Neuronal stem cell (in vitro differentiated cells): ENCODE measurements at regions not wholly inside any gene's neighbourhood (a gene's known extent, or its start where the extent isn't known, plus 50 kb on each side); places are given as distances from the start of the nearest gene placed in this dataset.

ENCODE experiments used
- DNase-seq: peaks from one replicate; pipeline ENCODE4 v3.0.0-alpha.2; 2013; ENCODE audit warnings: low spot score
- H2AFZ ChIP-seq: one replicate; pipeline ENCODE4 v1.6.1; 2013; ENCODE audit warnings: mild to moderate bottlenecking, low read length, inconsistent platforms
- H2AK5ac ChIP-seq: 2 replicates; pipeline ENCODE4 v1.6.1; 2013; ENCODE audit warnings: low read depth, mild to moderate bottlenecking, inconsistent platforms, low read length, moderate library complexity, mixed read lengths
- H2BK120ac ChIP-seq: 2 replicates; pipeline ENCODE4 v1.6.1; 2013; ENCODE audit warnings: low read depth, mild to moderate bottlenecking, inconsistent platforms, low read length, moderate library complexity, mixed read lengths
- H2BK12ac ChIP-seq: one replicate; pipeline ENCODE4 v1.6.1; 2013; ENCODE audit warnings: low read length, inconsistent platforms
- H2BK15ac ChIP-seq: 2 replicates; pipeline ENCODE4 v1.6.1; 2013; ENCODE audit warnings: mild to moderate bottlenecking, low read length, inconsistent platforms, mixed read lengths
- H2BK5ac ChIP-seq: one replicate; pipeline ENCODE4 v1.6.1; 2013; ENCODE audit warnings: inconsistent platforms, mild to moderate bottlenecking, low read length, moderate library complexity
- H3K14ac ChIP-seq: one replicate; pipeline ENCODE4 v1.6.1; 2013; ENCODE audit warnings: low read length, inconsistent platforms
- H3K18ac ChIP-seq: 2 replicates; pipeline ENCODE4 v1.6.1; 2013; ENCODE audit warnings: low read length, inconsistent platforms
- H3K23ac ChIP-seq: 2 replicates; pipeline ENCODE4 v1.6.1; 2013; ENCODE audit warnings: low read depth, mild to moderate bottlenecking, mixed read lengths, low read length, inconsistent platforms; ENCODE audit not compliant: poor library complexity
- H3K27ac ChIP-seq: replicated peaks from 3 replicates; pipeline ENCODE4 v1.5.1; 2013; ENCODE audit warnings: low read length, inconsistent platforms
- H3K27me3 ChIP-seq, 3 experiments: 2 replicates each; pipeline ENCODE4 v1.6.1; 2013; ENCODE audit warnings: low read length in 3 of 3, mild to moderate bottlenecking in 2 of 3, inconsistent platforms in 1 of 3, low read depth in 1 of 3, mixed read lengths in 1 of 3, moderate library complexity in 1 of 3; ENCODE audit not compliant: control insufficient read depth in 3 of 3, insufficient read depth in 3 of 3
- H3K36me3 ChIP-seq, 2 donors: replicated peaks in 1 of 2; 2 replicates each; pipeline ENCODE4 v1.6.1; 2013; ENCODE audit warnings: low read length in 2 of 2; ENCODE audit not compliant: control insufficient read depth in 2 of 2, insufficient read depth in 2 of 2
- H3K4ac ChIP-seq: 2 replicates; pipeline ENCODE4 v1.6.1; 2013; ENCODE audit warnings: inconsistent platforms, mild to moderate bottlenecking, low read length, moderate library complexity
- H3K4me1 ChIP-seq, 2 donors: 1 replicate in 1 of 2; 2 replicates in 1 of 2; pipeline ENCODE4 v1.6.1; 2013; ENCODE audit warnings: low read length in 2 of 2, low read depth in 1 of 2; ENCODE audit not compliant: control insufficient read depth in 2 of 2, insufficient read depth in 1 of 2
- H3K4me2 ChIP-seq: one replicate; pipeline ENCODE4 v1.6.1; 2013; ENCODE audit warnings: mild to moderate bottlenecking, low read length, inconsistent platforms; ENCODE audit not compliant: insufficient read depth, poor library complexity, severe bottlenecking
- H3K4me3 ChIP-seq, 2 donors: 2 replicates each; pipeline ENCODE4 v1.5.1; 2013; ENCODE audit warnings: low read length in 2 of 2, mild to moderate bottlenecking in 2 of 2, inconsistent platforms in 1 of 2, moderate library complexity in 1 of 2
- H3K79me1 ChIP-seq: one replicate; pipeline ENCODE4 v1.6.1; 2013; ENCODE audit warnings: low read depth, mild to moderate bottlenecking, inconsistent platforms, low read length, moderate library complexity
- H3K9ac ChIP-seq: one replicate; pipeline ENCODE4 v1.6.1; 2013; ENCODE audit warnings: mild to moderate bottlenecking, low read depth, low read length, inconsistent platforms; ENCODE audit not compliant: poor library complexity
- H3K9me3 ChIP-seq, 2 donors: replicated peaks in 1 of 2; 2 replicates each; pipeline versions ENCODE3 to v1.6.1; 2013; ENCODE audit warnings: low read length in 2 of 2, mild to moderate bottlenecking in 2 of 2, inconsistent platforms in 1 of 2, low read depth in 1 of 2, mixed read lengths in 1 of 2, moderate library complexity in 1 of 2; ENCODE audit not compliant: control insufficient read depth in 2 of 2, insufficient read depth in 1 of 2
- H4K8ac ChIP-seq: one replicate; pipeline ENCODE4 v1.6.1; 2013; ENCODE audit warnings: low read depth, mild to moderate bottlenecking, inconsistent platforms, low read length, moderate library complexity
- H4K91ac ChIP-seq: one replicate; pipeline ENCODE4 v1.6.1; 2013; ENCODE audit warnings: low read length, low read depth, mild to moderate bottlenecking, inconsistent platforms; ENCODE audit not compliant: poor library complexity
- WGBS, 2 donors: extraction: QIAGEN DNeasy Blood & Tissue Kit; methylation state at CpG; one replicate each; pipeline ENCODE4 v1.1.7; 2013; ENCODE audit warnings: missing lambda C conversion rate in 2 of 2, mixed read lengths in 1 of 2; ENCODE audit not compliant: insufficient read length in 2 of 2, insufficient replicate concordance in 1 of 2; ENCODE audit errors: extremely low coverage in 2 of 2; 5-methylcytosine and 5-hydroxymethylcytosine counted together

DNA sequence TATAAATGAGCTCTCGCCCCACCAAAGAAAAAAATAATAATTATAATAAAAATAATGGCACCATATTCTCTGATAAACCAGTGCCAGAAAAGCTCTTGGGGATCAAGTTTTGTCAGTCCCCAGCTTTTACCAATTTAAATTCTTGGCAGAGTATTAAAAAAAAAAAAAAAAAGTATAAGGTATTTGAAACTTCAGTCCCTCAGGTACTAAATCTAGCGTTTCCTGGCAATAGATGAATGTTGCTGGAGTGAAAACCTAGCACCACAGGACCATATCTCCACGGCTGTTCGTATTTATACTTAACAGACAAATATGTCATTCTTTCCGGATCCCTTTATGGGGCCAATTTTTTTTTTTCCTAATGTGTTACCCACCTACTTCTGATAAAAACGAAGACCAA is 646.2 kb downstream of the CCDC171 start:
- no peak overlapping the region for H4K91ac ChIP-seq
- no peaks in the 10 kb centered on the region for H3K27me3 ChIP-seq
- H3K79me1 ChIP-seq: no peaks in the 10 kb centered on the region
- H2BK120ac ChIP-seq: no peak overlapping the region
- no peak overlapping the region for H3K4me2 ChIP-seq
- H3K4me3 ChIP-seq: no peak overlapping the region
- no peak overlapping the region for H3K27ac ChIP-seq
- H3K9ac ChIP-seq: no peak overlapping the region
- H2AK5ac ChIP-seq: no peak overlapping the region
- no peak overlapping the region for H2BK5ac ChIP-seq
- H4K8ac ChIP-seq: no peak overlapping the region
- H3K23ac ChIP-seq: no peak overlapping the region
- H3K14ac ChIP-seq: no peak overlapping the region
- no peak overlapping the region for H3K4ac ChIP-seq
- no CpG with 5 or more reads among the region's 6 CpGs for WGBS, 2 donors
- no peak overlapping the region for H2AFZ ChIP-seq
- H3K9me3 ChIP-seq: no peaks in the 10 kb centered on the region
- no peak for DNase-seq
- no peak overlapping the region for H3K18ac ChIP-seq
- no peak overlapping the region for H2BK15ac ChIP-seq
- H2BK12ac ChIP-seq: no peak overlapping the region
- peaks cover 0 to 6% of the 10 kb centered on the region in 2 donors for H3K4me1 ChIP-seq
- no peaks in the 10 kb centered on the region for H3K36me3 ChIP-seq

DNA sequence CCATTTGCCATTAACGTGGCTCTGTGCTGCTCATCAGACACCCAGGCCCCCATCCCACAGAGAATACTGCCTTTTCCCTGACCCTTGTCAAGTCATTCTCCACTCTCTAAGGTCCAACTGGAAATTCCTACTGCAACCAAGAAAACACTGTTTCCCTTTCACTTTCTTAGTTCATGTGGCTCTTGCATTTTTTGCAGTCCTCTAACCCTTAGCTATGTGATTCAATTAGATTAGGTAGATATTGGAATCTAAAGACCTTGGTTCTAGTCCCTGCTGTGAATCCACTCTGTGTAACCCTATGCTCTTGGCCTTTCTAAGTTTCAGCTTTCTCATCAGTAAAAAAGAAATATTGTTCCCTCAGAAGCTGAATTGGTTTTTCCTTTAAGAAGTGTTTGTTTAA is 649.4 kb downstream of the CCDC171 start:
- no peak for DNase-seq
- Histone ChIP-seq H2BK5ac (no peak overlapping the region), H3K27ac (no peak overlapping the region), H3K18ac (no peak overlapping the region), H3K4me3 (no peak overlapping the region), H3K9ac (no peak overlapping the region), H3K4ac (no peak overlapping the region), H3K27me3 (no peaks in the 10 kb centered on the region), H2BK12ac (no peak overlapping the region), H3K23ac (no peak overlapping the region), H4K8ac (no peak overlapping the region), H3K79me1 (no peaks in the 10 kb centered on the region), H2BK120ac (no peak overlapping the region), H3K14ac (no peak overlapping the region), H2AK5ac (no peak overlapping the region), H3K36me3 (no peaks in the 10 kb centered on the region), H4K91ac (no peak overlapping the region), H2AFZ (no peak overlapping the region), H3K4me1 (peaks cover 0 to 6% of the 10 kb centered on the region in 2 donors), H2BK15ac (no peak overlapping the region), H3K9me3 (no peaks in the 10 kb centered on the region), H3K4me2 (no peak overlapping the region)
- no CpG with 5 or more reads among the region's 1 CpG for WGBS, 2 donors

DNA sequence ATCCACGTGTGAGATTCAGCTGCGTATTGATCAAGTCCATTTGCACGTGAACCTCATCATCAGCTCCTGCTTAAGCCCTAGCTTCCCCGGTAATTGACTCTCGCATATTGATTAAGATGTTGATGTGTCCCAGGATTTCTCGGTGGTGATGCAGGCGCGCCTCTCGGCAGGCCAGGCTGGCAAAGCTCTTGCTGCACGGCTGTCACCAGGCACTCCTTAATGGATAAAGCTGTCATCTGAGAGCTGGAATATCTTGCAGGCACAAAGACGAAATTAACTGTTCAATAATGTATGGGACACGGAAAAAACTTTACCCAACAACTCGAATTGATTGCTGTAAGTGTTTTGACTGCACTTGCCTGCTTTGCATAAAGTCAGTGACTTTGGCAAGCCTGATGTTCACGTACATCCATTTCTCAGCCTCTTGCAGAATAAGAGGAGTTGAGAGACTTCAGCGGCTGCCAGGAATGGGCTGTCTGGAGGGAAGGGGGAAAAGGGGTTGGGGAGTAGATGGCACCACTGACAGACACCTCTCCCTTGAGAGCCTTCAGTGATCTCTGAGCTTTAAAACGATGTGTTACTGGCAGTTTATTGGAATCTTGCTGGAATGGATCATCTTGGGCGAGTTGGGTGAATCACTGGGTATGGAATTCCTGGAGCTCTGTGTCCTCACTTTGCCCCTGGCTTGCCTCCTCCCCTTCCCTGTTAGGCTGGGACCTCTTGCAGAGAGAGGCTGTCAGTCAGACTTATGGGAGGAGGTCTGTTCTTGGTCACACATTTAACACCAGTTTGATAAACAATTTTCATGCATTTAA is 650.3 kb downstream of the CCDC171 start:
- Histone ChIP-seq H4K8ac (no peak overlapping the region), H3K4me3 (no peak overlapping the region), H2BK12ac (no peak overlapping the region), H3K9ac (no peak overlapping the region), H3K27me3 (no peaks in the 10 kb centered on the region), H3K9me3 (no peaks in the 10 kb centered on the region), H3K14ac (no peak overlapping the region), H3K79me1 (no peaks in the 10 kb centered on the region), H3K18ac (no peak overlapping the region), H3K4me1 (peaks cover 0 to 6% of the 10 kb centered on the region in 2 donors), H4K91ac (no peak overlapping the region), H3K23ac (no peak overlapping the region), H2AK5ac (no peak overlapping the region), H3K36me3 (no peaks in the 10 kb centered on the region), H2AFZ (no peak overlapping the region), H2BK15ac (no peak overlapping the region), H2BK5ac (no peak overlapping the region), H3K4ac (no peak overlapping the region), H2BK120ac (no peak overlapping the region), H3K4me2 (no peak overlapping the region), H3K27ac (no peak overlapping the region)
- DNase-seq: no peak
- no CpG with 5 or more reads among the region's 17 CpGs for WGBS, 2 donors

DNA sequence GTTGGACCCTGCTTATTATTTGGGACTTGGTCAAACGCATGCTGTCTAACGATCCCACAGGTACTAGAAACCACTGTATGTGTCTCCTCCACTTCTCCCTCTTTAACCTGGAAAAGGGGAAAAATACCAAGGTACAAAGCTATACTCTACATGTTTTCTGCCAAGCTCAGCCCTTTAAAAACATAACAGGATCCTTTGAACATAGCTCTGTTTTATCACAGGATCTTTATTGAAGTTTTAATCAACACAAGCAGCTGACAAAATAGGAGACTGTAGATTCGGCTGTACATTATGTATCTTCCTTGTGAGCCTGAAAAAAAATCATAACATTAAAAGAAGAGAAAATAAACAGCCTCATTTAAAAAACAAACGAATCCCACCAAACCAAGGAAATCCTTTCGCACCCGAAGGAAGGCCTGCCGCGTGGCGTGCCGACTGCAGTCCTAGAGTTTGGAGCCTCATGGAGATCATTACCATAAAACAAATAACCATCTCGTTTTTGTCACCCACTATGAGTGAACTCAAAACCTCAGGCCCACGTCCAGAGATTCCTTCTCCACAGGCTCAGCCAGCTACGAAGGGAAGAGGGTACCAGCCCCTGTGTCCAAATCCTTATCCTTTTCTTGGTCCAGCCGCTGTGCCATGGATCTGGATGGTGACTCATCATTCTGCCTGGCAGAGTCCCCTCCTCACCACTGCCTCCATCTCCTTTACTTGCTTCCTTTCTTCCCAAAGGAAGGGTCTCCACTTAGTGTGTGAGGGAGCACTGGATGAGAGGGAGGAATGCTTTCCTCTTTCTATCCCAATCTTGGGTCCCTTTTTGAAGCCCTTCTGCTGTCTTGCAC is 651.1 kb downstream of the CCDC171 start:
- Histone ChIP-seq H3K4me2 (no peak overlapping the region), H3K4ac (no peak overlapping the region), H2AK5ac (no peak overlapping the region), H3K14ac (no peak overlapping the region), H2AFZ (no peak overlapping the region), H3K27me3 (no peaks in the 10 kb centered on the region), H4K8ac (no peak overlapping the region), H2BK12ac (no peak overlapping the region), H3K9me3 (no peaks in the 10 kb centered on the region), H2BK120ac (no peak overlapping the region), H3K27ac (no peak overlapping the region), H3K36me3 (no peaks in the 10 kb centered on the region), H3K9ac (no peak overlapping the region), H2BK15ac (no peak overlapping the region), H3K23ac (no peak overlapping the region), H2BK5ac (no peak overlapping the region), H3K18ac (no peak overlapping the region), H4K91ac (no peak overlapping the region), H3K79me1 (no peaks in the 10 kb centered on the region), H3K4me1 (peaks cover 0 to 6% of the 10 kb centered on the region in 2 donors), H3K4me3 (no peak overlapping the region)
- WGBS, 2 donors: no CpG with 5 or more reads among the region's 14 CpGs
- DNase-seq: no peak
